RWPE1 (cell line): ENCODE measurements at regions not wholly inside any gene's neighbourhood (a gene's known extent, or its start where the extent isn't known, plus 50 kb on each side); places are given as distances from the start of the nearest gene placed in this dataset.

Source experiments
- CTCF ChIA-PET: fragments of 350-600 bp; sonication (Branson Sonifier 250); formaldehyde crosslinking; extraction: SDS; loops from one replicate; lab custom pipeline; 2021; lab: Yijun Ruan, JAX
- POLR2A ChIA-PET: fragments of 400-600 bp; formaldehyde crosslinking; extraction: SDS; loops from one replicate; lab custom pipeline; 2020; ENCODE audit warnings: antibody characterized with exemption; ENCODE audit not compliant: low non-redundant PET; lab: Yijun Ruan, JAX
- DNase-seq: peaks from one replicate; pipeline ENCODE4 v3.0.0; 2012; ENCODE audit warnings: low spot score
- H3K27ac ChIP-seq: fragments of 450-650 bp; 2 replicates; pipeline ENCODE4 v1.5.1; 2017
- CTCF ChIP-seq: fragments of 450-650 bp; conservative IDR thresholded peaks from 2 replicates; pipeline ENCODE4 v1.5.1; 2017; ENCODE audit warnings: low read depth, mild to moderate bottlenecking

- POLR2A ChIA-PET = no interaction called here
- CTCF ChIA-PET = interaction anchor here (0.6 kb wide), 1 partner anchor 1219 kb away, joined by 3 read pairs; no protein-coding TSS in a partner anchor
- DNase-seq = no peak
- no peak overlapping the region for H3K27ac ChIP-seq
- no peak for TF ChIP-seq CTCF
These were observed 434.6 kb upstream of the PRMT6 start for GRCh38 chr1:106621853-106622252.

- POLR2A ChIA-PET = no interaction called here
- no peak for TF ChIP-seq CTCF
- CTCF ChIA-PET = no interaction called here
- H3K27ac ChIP-seq = no peak overlapping the region
- no peak for DNase-seq
These were observed 418.9 kb upstream of the PRMT6 start for GRCh38 chr1:106637566-106637965.

GRCh38 chr1:106646261-106646784, 410.2 kb upstream of the PRMT6 start:
- DNase-seq = no peak
- CTCF ChIA-PET = no interaction called here
- no peak overlapping the region for H3K27ac ChIP-seq
- POLR2A ChIA-PET = no interaction called here
- TF ChIP-seq CTCF = no peak

- no peak for DNase-seq
- TF ChIP-seq CTCF = no peak
- H3K27ac ChIP-seq = no peak overlapping the region
- POLR2A ChIA-PET = no interaction called here
- CTCF ChIA-PET = no interaction called here
These were observed 409.7 kb upstream of the PRMT6 start for GRCh38 chr1:106646816-106647215.

GRCh38 chr1:106651028-106651762, 405.3 kb upstream of the PRMT6 start:
- no peak for TF ChIP-seq CTCF
- POLR2A ChIA-PET = no interaction called here
- no peak for DNase-seq
- H3K27ac ChIP-seq = no peak overlapping the region
- CTCF ChIA-PET = no interaction called here

GRCh38 chr1:106659490-106660244, 396.8 kb upstream of the PRMT6 start:
- TF ChIP-seq CTCF = no peak
- CTCF ChIA-PET = interaction anchor here (0.6 kb wide), 1 partner anchor 1087 kb away, joined by 4 read pairs; no protein-coding TSS in a partner anchor
- DNase-seq = peak; percentile 23
- POLR2A ChIA-PET = no interaction called here
- H3K27ac ChIP-seq = no peak overlapping the region
